HUDEP-2 (cell line): ENCODE measurements at regions not wholly inside any gene's neighbourhood (a gene's known extent, or its start where the extent isn't known, plus 50 kb on each side); places are given as distances from the start of the nearest gene placed in this dataset.
"Not testable (repeated sequence)": the region's sequence is repeated elsewhere in the genome, so short reads cannot be mapped to it uniquely, and the experiment has no call there.

Source experiments
- DNase-seq, 76 experiments: peaks; one replicate each; lab custom pipeline; 2025; ENCODE audit not compliant: unreplicated experiment in 76 of 76; lab: John Stamatoyannopoulos, UW

- DNase-seq: not testable (repeated sequence)
These were observed 381.8 kb upstream of the MIS18BP1 start for GRCh38 chr14:45634651-45635441.

- no peak for DNase-seq
These were observed 380.4 kb upstream of the MIS18BP1 start for GRCh38 chr14:45633220-45633984.

GRCh38 chr14:45621731-45622130, 368.7 kb upstream of the MIS18BP1 start:
- DNase-seq: no peak

- no peak for DNase-seq
These were observed 366.8 kb upstream of the MIS18BP1 start for GRCh38 chr14:45619831-45620230.

GRCh38 chr14:45610318-45610717, 357.3 kb upstream of the MIS18BP1 start:
- DNase-seq: peak in 11 of 76 experiments; percentile 1 to 43 (median 27)

GRCh38 chr14:45587142-45587541, 334.1 kb upstream of the MIS18BP1 start:
- no peak for DNase-seq

- no peak for DNase-seq
These were observed 306.6 kb upstream of the MIS18BP1 start for GRCh38 chr14:45559626-45560025.

- DNase-seq: no peak
These were observed 305.2 kb upstream of the MIS18BP1 start for GRCh38 chr14:45558183-45558582.

- DNase-seq: no peak
These were observed 301.0 kb upstream of the MIS18BP1 start for GRCh38 chr14:45553981-45554380.

GRCh38 chr14:45551240-45551820, 298.3 kb upstream of the MIS18BP1 start:
- not testable (repeated sequence) for DNase-seq

- no peak for DNase-seq
These were observed 278.0 kb upstream of the MIS18BP1 start for GRCh38 chr14:45531022-45531421.

GRCh38 chr14:45526715-45527549, 273.9 kb upstream of the MIS18BP1 start:
- DNase-seq: peak in 38 of 76 experiments; percentile 1 to 66 (median 16)

GRCh38 chr14:45519766-45520165, 266.8 kb upstream of the MIS18BP1 start:
- no peak for DNase-seq

- no peak for DNase-seq
These were observed 239.9 kb upstream of the MIS18BP1 start for GRCh38 chr14:45492876-45493275.

GRCh38 chr14:45491914-45492313, 238.9 kb upstream of the MIS18BP1 start:
- DNase-seq: no peak

- DNase-seq: no peak
These were observed 233.6 kb upstream of the MIS18BP1 start for GRCh38 chr14:45486599-45486998.

GRCh38 chr14:45467023-45467422, 214.0 kb upstream of the MIS18BP1 start:
- DNase-seq: no peak

GRCh38 chr14:45434221-45434620, 181.2 kb upstream of the MIS18BP1 start:
- DNase-seq: peak in 2 of 76 experiments; percentile 3 to 10

GRCh38 chr14:45426685-45427282, 173.8 kb upstream of the MIS18BP1 start:
- peak in 18 of 76 experiments; percentile 2 to 52 (median 15) for DNase-seq

- DNase-seq: no peak
These were observed 153.9 kb upstream of the MIS18BP1 start for GRCh38 chr14:45406942-45407341.
